ENCODE measurements at regions not wholly inside any gene's neighbourhood (a gene's known extent, or its start where the extent isn't known, plus 50 kb on each side); places are given as distances from the start of the nearest gene placed in this dataset.

DNA sequence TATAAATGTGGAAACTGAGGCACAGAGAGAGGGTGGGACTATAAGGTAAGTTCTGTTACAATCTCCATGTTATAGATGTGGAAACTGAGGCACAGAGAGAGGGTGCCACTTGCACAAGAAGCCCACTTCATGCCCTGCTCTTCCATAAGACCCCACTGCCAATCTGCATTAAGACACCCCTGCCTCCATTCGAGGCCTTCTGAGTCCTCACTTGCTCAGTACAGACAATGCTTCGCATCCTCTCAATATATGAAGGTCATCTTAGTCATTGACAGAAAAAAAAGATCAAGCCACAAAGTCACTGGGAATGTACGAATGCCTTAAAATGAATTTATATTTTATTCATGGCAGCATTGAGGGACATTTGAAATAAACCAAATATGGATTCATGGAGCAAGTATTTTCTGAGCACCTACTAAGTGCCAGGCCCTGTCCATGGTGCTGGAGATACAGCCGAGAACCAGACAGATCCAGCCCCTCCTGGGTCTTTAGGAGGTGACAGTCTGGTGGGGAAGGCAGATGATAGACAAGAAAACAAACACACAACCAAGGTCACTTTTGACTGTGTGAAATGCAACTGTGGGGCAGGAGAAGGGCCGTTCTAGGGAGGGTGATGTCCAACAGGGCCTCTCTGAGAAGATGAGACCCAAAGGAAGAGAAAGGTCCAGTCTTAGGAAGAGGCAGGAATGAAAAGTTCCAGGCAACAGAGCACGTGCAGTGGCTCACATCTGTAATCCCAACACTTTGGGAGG lies 92.5 kb upstream of the PTPN1 start:
- TF ChIP-seq POLR2AphosphoS5 (IDR thresholded peaks at IDR 0.05; ENCODE audit: low read depth, low read length) (no peak), TAF1 (IDR thresholded peaks at IDR 0.05; ENCODE audit: borderline replicate concordance, low read depth, low read length) (no peak)

Measured in GM12892 (cell line).